ENCODE measurements at regions not wholly inside any gene's neighbourhood (a gene's known extent, or its start where the extent isn't known, plus 50 kb on each side); places are given as distances from the start of the nearest gene placed in this dataset.

DNA sequence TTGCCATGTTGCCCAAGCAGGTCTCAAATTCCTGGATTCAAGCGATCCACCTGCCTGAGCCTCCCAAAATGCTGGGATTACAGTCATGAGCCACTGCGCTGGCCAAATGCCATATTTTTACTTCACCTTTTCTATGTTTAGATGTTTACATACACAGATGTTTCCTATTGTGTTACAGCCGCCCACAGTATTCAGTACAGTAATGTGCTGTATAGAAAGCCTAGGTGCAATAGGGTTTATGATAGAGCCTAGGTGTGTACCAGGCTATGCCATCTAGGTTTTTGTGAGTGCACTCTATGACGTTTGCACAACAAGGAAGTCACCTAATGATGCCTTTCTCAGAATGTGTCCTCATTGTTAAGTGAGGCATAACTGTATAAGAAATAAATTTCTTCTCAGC is 153.4 kb downstream of the CHRM3 start (continued):
- TF ChIP-seq, protein P1, sequence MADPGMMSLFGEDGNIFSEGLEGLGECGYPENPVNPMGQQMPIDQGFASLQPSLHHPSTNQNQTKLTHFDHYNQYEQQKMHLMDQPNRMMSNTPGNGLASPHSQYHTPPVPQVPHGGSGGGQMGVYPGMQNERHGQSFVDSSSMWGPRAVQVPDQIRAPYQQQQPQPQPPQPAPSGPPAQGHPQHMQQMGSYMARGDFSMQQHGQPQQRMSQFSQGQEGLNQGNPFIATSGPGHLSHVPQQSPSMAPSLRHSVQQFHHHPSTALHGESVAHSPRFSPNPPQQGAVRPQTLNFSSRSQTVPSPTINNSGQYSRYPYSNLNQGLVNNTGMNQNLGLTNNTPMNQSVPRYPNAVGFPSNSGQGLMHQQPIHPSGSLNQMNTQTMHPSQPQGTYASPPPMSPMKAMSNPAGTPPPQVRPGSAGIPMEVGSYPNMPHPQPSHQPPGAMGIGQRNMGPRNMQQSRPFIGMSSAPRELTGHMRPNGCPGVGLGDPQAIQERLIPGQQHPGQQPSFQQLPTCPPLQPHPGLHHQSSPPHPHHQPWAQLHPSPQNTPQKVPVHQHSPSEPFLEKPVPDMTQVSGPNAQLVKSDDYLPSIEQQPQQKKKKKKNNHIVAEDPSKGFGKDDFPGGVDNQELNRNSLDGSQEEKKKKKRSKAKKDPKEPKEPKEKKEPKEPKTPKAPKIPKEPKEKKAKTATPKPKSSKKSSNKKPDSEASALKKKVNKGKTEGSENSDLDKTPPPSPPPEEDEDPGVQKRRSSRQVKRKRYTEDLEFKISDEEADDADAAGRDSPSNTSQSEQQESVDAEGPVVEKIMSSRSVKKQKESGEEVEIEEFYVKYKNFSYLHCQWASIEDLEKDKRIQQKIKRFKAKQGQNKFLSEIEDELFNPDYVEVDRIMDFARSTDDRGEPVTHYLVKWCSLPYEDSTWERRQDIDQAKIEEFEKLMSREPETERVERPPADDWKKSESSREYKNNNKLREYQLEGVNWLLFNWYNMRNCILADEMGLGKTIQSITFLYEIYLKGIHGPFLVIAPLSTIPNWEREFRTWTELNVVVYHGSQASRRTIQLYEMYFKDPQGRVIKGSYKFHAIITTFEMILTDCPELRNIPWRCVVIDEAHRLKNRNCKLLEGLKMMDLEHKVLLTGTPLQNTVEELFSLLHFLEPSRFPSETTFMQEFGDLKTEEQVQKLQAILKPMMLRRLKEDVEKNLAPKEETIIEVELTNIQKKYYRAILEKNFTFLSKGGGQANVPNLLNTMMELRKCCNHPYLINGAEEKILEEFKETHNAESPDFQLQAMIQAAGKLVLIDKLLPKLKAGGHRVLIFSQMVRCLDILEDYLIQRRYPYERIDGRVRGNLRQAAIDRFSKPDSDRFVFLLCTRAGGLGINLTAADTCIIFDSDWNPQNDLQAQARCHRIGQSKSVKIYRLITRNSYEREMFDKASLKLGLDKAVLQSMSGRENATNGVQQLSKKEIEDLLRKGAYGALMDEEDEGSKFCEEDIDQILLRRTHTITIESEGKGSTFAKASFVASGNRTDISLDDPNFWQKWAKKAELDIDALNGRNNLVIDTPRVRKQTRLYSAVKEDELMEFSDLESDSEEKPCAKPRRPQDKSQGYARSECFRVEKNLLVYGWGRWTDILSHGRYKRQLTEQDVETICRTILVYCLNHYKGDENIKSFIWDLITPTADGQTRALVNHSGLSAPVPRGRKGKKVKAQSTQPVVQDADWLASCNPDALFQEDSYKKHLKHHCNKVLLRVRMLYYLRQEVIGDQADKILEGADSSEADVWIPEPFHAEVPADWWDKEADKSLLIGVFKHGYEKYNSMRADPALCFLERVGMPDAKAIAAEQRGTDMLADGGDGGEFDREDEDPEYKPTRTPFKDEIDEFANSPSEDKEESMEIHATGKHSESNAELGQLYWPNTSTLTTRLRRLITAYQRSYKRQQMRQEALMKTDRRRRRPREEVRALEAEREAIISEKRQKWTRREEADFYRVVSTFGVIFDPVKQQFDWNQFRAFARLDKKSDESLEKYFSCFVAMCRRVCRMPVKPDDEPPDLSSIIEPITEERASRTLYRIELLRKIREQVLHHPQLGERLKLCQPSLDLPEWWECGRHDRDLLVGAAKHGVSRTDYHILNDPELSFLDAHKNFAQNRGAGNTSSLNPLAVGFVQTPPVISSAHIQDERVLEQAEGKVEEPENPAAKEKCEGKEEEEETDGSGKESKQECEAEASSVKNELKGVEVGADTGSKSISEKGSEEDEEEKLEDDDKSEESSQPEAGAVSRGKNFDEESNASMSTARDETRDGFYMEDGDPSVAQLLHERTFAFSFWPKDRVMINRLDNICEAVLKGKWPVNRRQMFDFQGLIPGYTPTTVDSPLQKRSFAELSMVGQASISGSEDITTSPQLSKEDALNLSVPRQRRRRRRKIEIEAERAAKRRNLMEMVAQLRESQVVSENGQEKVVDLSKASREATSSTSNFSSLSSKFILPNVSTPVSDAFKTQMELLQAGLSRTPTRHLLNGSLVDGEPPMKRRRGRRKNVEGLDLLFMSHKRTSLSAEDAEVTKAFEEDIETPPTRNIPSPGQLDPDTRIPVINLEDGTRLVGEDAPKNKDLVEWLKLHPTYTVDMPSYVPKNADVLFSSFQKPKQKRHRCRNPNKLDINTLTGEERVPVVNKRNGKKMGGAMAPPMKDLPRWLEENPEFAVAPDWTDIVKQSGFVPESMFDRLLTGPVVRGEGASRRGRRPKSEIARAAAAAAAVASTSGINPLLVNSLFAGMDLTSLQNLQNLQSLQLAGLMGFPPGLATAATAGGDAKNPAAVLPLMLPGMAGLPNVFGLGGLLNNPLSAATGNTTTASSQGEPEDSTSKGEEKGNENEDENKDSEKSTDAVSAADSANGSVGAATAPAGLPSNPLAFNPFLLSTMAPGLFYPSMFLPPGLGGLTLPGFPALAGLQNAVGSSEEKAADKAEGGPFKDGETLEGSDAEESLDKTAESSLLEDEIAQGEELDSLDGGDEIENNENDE (IDR thresholded peaks at IDR 0.05; ENCODE audit: insufficient replicate concordance, low read length): no peak
- TF ChIP-seq POLR2A (IDR thresholded peaks at IDR 0.05; ENCODE audit: control extremely low read depth in 1 of 2, low read depth in 2 of 2, low read length in 2 of 2) (no peak), HDAC2 (IDR thresholded peaks at IDR 0.05; ENCODE audit: borderline replicate concordance in 1 of 2, low read depth in 2 of 2, low read length in 2 of 2) (no peak), SP2 (IDR thresholded peaks at IDR 0.05; ENCODE audit: low read length) (no peak)

All from H1 (cell line).